ENCODE measurements at regions not wholly inside any gene's neighbourhood (a gene's known extent, or its start where the extent isn't known, plus 50 kb on each side); places are given as distances from the start of the nearest gene placed in this dataset.

GRCh38 chr9:103714992-103715391 lies 379.1 kb upstream of the SMC2 start:
- no TSS peak for BruUV-seq (replicated peaks)
- Histone ChIP-seq H3K9me3 (ENCODE audit: control insufficient read depth, insufficient read depth, low read depth, low read length) (no peaks in the 10 kb centered on the region), H3K27me3 (ENCODE audit: control insufficient read depth, insufficient read depth, low read length) (no peaks in the 10 kb centered on the region), H3K4me3 (ENCODE audit: low read depth in 2 of 2, low read length in 2 of 2) (no peak overlapping the region), H3K36me3 (ENCODE audit: control insufficient read depth, insufficient read depth, low read length) (no peaks in the 10 kb centered on the region), H3K4me1 (ENCODE audit: control insufficient read depth, insufficient read depth, low read length) (no peaks in the 10 kb centered on the region), H3K27ac (ENCODE audit: low read length) (no peak overlapping the region)
- POLR2A ChIA-PET = no interaction called here
- TF ChIP-seq REST (IDR thresholded peaks at IDR 0.05; ENCODE audit: insufficient read depth in 1 of 2, low read depth in 2 of 2, low read length in 1 of 2) = no peak
- TF ChIP-seq CTCF (IDR thresholded peaks at IDR 0.05) = no peak
- no peak for TF ChIP-seq TCF7L2 (IDR thresholded peaks at IDR 0.05; ENCODE audit: low read depth, low read length)
- no peak for TF ChIP-seq POLR2AphosphoS5 (IDR thresholded peaks at IDR 0.05; ENCODE audit: low read depth, low read length)
- TF ChIP-seq SIN3A (IDR thresholded peaks at IDR 0.05; ENCODE audit: borderline replicate concordance, insufficient read depth, low read depth, low read length) = no peak
- intact Hi-C loops (cut with micrococcal nuclease; ENCODE audit: unreplicated experiment) = no loop called here
- no peak for DNase-seq (ENCODE audit: low read depth, low spot score)
- in situ Hi-C loops (cut with HindIII; ENCODE audit: low pct_unique_long_range_greater_than_20kb, low sequenced_read_pairs) = no loop called here
- ATAC-seq = no peak
- CTCF ChIA-PET = no interaction called here

DNA sequence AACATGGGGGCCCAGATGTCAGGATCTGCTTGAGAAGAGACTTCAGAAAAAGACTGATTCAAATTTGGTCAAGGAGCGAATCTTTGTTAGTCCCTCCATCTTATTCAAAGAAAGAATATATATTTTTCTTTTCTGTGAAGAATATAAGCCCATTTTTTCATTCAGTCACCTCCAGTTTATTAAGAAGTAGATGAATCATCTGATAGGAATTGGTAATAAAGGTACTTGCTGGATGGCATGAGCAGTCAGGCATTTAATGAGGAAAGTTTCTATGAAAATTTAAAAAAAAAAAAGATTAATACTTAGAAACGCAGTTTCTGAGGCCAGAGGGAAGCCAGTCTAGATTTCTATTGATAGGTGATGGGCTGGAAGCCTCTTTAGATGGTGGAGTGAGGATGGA lies 373.1 kb upstream of the SMC2 start:
- intact Hi-C loops (cut with micrococcal nuclease; ENCODE audit: unreplicated experiment) = no loop called here

More for the DNA sequence above, 373.1 kb upstream of the SMC2 start:
- BruUV-seq (replicated peaks) = no TSS peak
- Histone ChIP-seq H3K4me1 (ENCODE audit: control insufficient read depth, insufficient read depth, low read length) (no peaks in the 10 kb centered on the region), H3K9me3 (ENCODE audit: control insufficient read depth, insufficient read depth, low read depth, low read length) (no peaks in the 10 kb centered on the region), H3K27me3 (ENCODE audit: control insufficient read depth, insufficient read depth, low read length) (no peaks in the 10 kb centered on the region), H3K27ac (ENCODE audit: low read length) (no peak overlapping the region), H3K4me3 (ENCODE audit: low read depth in 2 of 2, low read length in 2 of 2) (no peak overlapping the region), H3K36me3 (ENCODE audit: control insufficient read depth, insufficient read depth, low read length) (no peaks in the 10 kb centered on the region)
- TF ChIP-seq REST (IDR thresholded peaks at IDR 0.05; ENCODE audit: insufficient read depth in 1 of 2, low read depth in 2 of 2, low read length in 1 of 2) (no peak), TCF7L2 (IDR thresholded peaks at IDR 0.05; ENCODE audit: low read depth, low read length) (no peak), CTCF (IDR thresholded peaks at IDR 0.05) (no peak), SIN3A (IDR thresholded peaks at IDR 0.05; ENCODE audit: borderline replicate concordance, insufficient read depth, low read depth, low read length) (no peak), POLR2AphosphoS5 (IDR thresholded peaks at IDR 0.05; ENCODE audit: low read depth, low read length) (no peak)
- POLR2A ChIA-PET = no interaction called here
- DNase-seq (ENCODE audit: low read depth, low spot score) (no peak), ATAC-seq (no peak)
- in situ Hi-C loops (cut with HindIII; ENCODE audit: low pct_unique_long_range_greater_than_20kb, low sequenced_read_pairs) = no loop called here
- CTCF ChIA-PET = no interaction called here
